ENCODE measurements at regions not wholly inside any gene's neighbourhood (a gene's known extent, or its start where the extent isn't known, plus 50 kb on each side); places are given as distances from the start of the nearest gene placed in this dataset.

DNA sequence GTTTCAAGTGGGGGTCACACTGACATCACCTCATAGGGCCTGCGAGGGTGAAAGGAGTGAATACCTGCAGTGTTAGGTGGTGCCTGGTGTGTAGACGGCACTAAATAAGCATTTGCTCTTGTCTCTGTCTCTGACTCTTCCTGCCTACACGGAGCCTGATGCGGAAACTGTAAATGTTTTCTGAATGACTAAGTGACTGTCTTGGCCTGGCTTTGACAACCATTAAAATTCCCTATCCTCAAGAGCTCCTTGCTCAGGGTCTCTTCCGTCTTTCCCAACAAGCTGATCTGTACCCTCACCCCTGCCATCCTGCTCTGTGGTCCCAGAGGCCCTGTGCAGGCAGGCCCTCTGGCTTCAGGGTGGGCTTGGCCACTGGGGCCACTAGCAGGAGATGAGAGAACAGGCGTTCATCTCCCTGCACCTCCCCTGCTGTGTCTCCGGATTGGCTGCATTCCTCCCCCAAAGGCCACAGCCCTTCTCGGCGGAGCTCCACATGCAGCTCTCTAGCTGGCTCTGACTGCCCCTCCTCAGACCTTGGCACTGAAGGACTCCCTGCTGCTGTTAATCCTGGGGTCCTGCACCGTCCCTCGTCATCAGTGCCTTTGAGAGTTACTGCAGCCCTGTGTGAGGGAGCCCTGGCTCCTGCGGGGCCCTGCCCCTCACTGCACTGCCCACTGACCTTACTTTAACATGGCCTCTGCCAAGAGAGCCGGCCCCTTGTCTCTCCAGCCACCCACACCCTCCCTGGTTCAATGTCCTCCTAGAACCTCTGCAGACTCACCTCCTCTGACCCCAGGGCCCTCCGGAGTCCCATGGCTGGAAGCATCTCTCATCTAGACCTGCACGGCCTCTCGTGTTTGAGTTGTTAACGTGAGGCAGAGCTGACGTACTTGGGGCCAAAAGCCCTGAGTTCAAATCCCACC, 211.1 kb downstream of the MATN1 start:
- DNase-seq, result no peak

DNA sequence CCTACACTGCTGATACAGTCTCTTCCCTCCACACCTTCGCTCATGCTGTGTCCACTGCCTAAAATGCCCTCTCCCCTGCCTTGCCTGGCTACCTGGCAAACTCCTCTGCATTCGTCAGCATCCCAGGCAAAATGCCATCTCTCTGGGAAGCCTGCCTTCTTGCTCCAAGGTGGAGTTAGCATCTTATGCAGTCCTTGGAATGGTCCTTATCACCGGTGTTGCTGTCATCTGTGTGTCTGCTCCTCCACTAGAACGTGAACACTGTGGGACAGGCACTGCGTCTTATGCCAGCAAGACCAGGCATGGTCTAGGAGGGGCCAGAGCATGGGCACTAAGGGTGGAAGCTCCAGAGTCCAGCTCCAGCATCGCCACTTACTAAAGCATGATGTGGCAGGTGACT, 211.8 kb downstream of the MATN1 start:
- no peak for DNase-seq

DNA sequence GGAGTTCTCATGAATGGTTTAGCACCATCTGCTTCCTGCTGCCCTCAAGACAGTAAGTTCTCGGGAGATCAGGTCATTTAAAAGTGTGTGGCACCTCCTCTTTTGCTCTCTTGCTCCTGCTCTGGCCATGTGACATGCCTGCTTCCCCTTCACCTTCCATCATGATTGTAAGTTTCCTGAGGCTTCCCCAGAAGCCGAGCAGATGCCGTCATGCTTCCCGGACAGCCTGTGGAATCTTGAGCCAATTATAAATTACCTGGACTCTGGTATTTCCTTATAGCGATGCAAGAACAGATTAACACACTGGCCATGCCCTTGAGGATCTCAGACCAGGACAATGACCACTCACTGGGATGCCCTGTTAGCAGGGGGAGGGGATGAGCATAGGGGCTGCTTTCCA, 212.3 kb downstream of the MATN1 start:
- no peak for DNase-seq

DNA sequence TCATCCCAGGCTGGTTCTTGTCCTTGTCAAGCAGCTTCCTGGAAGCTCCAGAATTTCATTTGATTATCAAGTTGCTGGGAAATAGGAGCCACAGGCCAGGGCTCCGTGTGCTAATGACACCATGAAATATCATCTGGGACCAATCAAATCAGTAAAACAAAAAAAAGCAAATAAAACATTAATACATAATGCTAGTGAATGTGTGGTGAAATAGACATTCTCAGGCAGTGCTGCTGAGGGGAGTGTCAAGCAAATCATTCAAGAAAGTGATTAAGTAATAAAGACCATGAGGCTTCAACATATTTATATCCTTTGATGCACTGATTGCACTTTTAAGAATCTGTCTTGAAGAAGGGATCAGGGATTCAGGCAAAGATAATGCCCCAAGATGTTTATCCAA, 213.7 kb downstream of the MATN1 start:
- DNase-seq, result no peak

GRCh38 chr1:30508611-30509010, 214.8 kb downstream of the MATN1 start:
- no peak for DNase-seq

GRCh38 chr1:30508175-30508448, 215.3 kb downstream of the MATN1 start:
- no peak for DNase-seq

DNA sequence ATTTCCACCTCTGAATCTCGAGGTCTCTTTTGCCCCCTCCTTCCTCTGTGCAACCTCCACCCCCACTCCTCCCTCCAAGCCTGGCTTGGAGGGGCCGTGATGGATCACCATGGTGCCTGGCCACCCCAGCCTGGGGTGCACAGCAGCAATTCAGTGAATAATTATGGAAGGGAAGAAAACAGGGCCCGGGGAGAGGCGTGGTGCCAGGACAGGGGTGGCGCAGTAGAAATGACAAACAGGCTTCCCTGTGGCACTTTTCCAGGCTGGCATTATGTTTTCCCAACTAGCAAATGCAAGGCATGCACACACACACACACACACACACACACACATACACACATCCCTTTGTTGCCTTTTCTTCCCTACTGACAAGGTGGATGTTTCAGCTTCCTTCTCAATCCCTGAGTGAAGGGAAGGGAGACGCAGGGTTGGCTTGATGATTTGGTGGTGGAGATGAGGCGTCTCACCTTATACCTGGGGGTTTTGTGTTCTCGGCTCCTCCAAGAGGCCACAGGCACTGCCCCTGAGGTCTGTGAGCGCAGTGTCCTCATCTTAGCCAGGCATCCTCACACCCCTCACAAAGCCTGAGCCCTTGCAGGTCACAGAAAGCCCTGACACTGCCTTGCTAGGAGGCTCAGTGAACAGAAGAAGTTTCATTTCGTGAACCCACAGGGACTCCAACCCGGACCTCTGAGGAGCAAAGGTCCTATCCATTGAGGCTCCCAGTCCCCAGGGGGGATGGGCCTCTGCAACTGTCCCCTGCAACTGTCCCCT, 215.8 kb downstream of the MATN1 start:
- no peak for DNase-seq

GRCh38 chr1:30507016-30507312, 216.4 kb downstream of the MATN1 start:
- DNase-seq, result no peak

GRCh38 chr1:30506291-30507015, 216.9 kb downstream of the MATN1 start:
- DNase-seq, result no peak

GRCh38 chr1:30505853-30506252, 217.5 kb downstream of the MATN1 start:
- no peak for DNase-seq

- DNase-seq, result no peak
Measured at GRCh38 chr1:30492451-30492850, 230.9 kb downstream of the MATN1 start.

- no peak for DNase-seq
Measured at GRCh38 chr1:30491831-30492230, 231.6 kb downstream of the MATN1 start.

DNA sequence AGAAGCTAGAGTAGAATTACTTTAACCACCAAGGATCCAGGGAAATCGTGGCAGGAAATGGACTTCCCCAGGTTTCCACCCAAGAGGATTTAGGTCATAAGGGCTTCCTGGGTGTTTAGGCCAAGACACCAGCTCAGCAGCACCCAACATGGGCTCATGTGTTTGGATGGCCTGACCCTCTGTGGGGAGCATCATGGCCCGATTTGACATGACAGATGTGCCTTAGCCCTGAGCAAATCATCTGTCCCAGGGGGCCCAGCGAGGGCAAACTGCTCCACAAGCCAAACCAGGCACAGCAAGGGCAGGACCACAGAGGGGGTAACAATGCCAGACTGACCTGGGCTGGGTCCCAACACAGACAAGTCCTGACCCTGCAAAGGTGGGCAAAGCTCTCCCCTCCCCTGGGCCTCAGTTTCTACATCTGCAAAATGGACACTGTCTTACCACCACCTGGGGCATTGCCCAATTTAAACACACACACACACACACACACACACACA, 232.8 kb downstream of the MATN1 start:
- no peak for DNase-seq

DNA sequence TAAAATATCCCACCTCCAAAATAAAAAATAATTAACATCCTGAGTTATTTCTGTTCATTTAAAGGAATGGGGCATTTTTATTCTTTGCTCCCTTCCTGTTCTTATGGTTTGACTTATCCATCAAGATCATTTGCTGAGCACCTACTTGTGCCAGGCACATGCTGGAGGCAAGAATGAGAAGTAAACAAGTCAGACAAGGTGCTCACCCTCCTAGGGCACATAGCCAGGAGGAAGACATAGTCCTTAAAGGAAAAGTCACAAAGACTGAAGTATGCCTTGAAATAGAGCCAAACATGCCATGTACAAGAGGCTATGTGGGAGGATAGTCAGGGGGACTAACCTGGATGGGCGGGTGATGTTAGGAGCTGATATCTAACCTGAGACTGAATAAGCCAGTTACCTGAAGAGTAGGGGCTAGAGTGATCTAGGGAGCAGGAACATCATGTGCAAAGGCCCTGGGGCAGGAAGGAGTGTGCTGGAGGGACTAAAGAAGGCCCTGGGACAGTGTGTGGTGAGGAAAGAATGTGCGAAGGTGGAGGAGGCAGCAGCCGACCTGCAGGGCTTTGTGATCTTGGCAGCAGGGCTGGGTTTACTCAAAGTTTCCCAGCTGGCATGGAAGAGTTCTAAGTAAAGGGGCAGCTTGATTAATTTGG, 233.5 kb downstream of the MATN1 start:
- no peak for DNase-seq

DNA sequence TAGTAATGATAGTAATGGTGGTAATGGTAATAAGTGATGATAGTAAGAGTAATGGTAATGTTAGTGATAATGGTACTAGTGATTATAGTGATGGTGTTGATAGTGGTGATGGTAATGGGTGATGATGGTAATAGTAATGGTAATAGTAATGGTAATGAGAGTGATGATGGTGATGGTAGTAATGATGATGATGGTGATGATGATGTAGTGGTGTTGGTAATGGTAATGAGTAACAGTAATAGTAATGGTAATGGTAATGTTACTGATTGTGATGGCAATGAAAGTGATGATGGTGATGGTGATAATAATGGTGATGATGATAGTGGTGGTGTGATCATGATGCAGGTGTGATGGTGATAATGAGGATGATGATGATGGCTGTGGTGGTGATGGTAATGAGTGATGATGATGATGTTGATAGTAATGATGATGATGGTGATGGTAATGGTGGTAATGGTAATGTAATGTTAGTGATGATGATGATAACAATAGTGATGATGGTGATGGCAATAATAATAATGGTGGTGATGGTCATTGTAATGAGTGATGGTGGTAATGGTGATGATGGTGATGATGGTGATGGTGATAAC, 235.0 kb downstream of the MATN1 start:
- no peak for DNase-seq

DNA sequence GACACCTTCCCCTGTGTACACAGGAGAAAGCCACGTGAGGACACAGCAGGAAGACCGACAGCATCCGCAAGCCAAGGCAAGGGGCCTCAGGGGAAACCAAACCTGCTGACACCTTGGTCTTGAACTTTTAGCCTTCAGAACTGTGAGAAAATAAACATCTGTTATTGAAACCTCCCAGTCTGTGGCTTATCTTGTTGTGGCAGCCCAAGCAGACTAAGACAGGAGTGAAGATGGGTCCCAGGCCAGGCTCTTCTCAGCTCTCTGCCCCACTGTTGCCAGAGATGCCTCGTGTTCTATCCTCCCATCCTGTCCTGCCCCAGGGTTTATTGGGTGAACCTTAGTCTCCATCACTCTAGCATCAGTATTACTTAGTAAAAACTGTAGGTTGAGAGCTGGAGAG, 236.3 kb downstream of the MATN1 start:
- no peak for DNase-seq

DNA sequence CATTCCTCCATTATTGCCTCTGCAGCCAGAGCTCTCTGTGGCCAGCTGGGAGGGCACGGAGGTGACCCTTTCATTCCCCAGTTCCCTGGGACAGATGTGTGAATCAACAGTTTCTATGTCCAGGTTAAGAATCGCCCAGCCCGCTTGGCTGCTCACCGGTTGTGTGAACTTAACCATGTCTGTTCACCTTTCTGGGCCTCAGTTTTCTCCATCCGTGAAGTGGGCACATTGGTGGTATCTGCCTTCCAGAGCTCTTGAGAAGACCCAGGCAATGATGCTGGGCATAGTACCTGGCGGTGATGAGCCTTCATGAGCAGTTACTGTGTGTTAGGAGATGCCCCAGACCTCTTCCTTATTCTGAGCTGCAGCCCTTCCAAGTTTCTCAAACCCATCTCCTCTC, 238.3 kb downstream of the MATN1 start:
- no peak for DNase-seq

DNA sequence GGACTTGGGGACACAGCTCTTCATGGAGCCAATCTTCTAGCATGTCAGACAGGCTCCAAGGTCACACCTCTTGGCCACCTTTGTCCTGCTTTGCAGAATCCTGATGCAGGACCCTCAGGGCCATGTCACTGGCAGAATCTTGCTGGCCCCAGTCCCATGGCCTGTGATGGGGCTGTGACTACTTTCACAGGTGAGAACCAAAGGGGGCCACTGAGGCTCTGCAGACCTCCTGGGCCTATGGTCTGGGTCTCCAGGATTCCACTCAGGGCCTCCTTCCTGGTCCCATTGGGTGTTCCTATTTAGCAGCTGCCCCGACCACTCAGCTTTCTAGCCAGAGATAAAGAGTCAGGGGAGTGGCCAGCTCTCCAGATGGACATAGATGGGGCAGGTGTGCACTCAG, 238.7 kb downstream of the MATN1 start:
- no peak for DNase-seq

DNA sequence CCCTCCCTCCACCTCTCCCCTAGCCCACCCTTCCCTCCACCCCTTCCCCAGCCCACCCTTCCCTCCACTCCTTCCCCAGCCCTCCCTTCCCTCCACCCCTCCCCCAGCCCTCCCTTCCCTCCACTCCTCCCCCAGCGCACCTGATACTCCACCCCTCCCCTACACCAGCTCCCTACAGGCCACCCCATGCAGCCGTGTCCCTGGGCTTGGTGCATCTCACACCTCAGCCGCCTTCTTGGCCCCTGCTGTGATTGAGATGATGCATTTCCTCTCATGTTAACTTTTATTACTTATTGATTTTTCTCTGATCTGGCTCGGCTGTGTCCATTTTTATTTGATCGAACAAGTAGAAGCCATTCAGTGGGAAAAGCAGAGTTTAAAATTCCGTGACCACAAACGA, 243.8 kb downstream of the MATN1 start:
- no peak for DNase-seq

- DNase-seq, result no peak
Measured at GRCh38 chr1:30478799-30479563, 244.4 kb downstream of the MATN1 start.

DNA sequence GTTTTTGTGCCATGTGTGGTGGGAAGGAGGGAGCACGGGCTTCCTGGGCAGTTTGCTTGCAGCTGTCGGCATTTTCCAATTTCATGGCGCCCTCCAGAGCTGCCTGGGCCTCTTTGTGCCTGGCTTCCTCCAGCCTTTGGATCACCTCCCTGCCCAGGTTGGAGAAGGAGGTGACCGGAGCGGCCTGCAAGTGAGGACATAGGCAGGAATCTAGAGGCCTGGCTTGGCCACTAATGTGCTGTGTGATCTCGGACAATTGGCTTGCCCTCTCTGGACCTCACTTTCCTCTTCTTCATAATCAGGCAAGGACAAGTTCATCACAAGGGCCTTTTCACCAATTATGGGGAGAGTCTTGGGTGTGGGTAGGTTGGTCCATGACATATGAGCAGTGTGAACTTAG, 245.1 kb downstream of the MATN1 start:
- DNase-seq, result no peak

DNA sequence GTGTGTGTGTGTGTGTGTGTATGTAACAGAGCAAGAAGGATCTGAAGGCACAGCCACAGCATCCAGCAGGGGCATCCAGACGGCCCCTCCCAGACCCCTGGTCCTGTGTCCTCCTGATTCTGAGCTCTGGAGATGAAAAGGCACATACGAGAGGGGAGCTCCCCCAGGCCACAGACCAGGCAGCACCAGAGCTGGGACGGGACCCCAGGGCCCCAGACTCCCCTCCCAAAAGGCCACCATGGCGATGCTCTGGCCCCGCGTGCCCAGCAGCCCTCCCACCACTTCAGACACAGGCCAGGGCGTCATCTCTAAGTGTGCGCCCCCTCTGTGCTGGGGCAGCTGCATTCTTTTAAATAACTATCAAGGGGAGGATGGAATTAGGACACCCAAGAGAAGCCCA, 245.8 kb downstream of the MATN1 start:
- no peak for DNase-seq
